Coronary artery (tissue), 2 donors: ENCODE measurements at regions not wholly inside any gene's neighbourhood (a gene's known extent, or its start where the extent isn't known, plus 50 kb on each side); places are given as distances from the start of the nearest gene placed in this dataset.

Source experiments
- DNase-seq: peaks from one replicate; pipeline ENCODE4 v3.0.0-alpha.2; 2017; ENCODE audit warnings: low spot score
- H3K27ac ChIP-seq, 2 donors: fragments of 200-600 bp; sonication (generic); one replicate each; pipeline ENCODE4 v1.5.1; 2016 to 2019
- H3K4me3 ChIP-seq: fragments of 200-600 bp; sonication (generic); 2 replicates; pipeline ENCODE4 v1.5.1; 2016; ENCODE audit warnings: mild to moderate bottlenecking, moderate library complexity
- TF ChIP-seq, protein P1 (sequence below): fragments of 200-600 bp; sonication (generic); IDR thresholded peaks from one replicate; pipeline ENCODE4 v1.5.1; 2019; ENCODE audit warnings: antibody characterized with exemption

DNA sequence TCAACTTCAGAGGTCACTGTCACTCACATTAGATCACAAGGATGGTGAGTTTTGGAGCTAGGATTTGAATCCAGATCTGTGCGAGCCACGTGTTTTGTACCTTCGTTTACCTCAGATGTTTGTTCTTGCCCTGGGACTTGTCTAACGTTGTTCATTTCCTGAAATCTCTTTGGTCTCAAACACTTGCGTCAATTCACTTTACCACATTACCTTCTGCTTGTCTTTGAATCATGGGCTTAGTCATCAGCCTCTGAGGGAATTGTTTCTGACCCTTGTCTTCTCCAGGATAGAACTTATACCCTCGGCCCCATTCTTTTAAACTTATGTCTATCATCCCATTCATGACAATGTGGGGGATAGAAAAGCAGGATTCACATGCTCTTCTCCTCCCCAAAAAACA is 282.7 kb downstream of the DCDC2C start:
- TF ChIP-seq, protein P1, sequence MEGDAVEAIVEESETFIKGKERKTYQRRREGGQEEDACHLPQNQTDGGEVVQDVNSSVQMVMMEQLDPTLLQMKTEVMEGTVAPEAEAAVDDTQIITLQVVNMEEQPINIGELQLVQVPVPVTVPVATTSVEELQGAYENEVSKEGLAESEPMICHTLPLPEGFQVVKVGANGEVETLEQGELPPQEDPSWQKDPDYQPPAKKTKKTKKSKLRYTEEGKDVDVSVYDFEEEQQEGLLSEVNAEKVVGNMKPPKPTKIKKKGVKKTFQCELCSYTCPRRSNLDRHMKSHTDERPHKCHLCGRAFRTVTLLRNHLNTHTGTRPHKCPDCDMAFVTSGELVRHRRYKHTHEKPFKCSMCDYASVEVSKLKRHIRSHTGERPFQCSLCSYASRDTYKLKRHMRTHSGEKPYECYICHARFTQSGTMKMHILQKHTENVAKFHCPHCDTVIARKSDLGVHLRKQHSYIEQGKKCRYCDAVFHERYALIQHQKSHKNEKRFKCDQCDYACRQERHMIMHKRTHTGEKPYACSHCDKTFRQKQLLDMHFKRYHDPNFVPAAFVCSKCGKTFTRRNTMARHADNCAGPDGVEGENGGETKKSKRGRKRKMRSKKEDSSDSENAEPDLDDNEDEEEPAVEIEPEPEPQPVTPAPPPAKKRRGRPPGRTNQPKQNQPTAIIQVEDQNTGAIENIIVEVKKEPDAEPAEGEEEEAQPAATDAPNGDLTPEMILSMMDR = no peak
- H3K27ac ChIP-seq = no peak overlapping the region

DNA sequence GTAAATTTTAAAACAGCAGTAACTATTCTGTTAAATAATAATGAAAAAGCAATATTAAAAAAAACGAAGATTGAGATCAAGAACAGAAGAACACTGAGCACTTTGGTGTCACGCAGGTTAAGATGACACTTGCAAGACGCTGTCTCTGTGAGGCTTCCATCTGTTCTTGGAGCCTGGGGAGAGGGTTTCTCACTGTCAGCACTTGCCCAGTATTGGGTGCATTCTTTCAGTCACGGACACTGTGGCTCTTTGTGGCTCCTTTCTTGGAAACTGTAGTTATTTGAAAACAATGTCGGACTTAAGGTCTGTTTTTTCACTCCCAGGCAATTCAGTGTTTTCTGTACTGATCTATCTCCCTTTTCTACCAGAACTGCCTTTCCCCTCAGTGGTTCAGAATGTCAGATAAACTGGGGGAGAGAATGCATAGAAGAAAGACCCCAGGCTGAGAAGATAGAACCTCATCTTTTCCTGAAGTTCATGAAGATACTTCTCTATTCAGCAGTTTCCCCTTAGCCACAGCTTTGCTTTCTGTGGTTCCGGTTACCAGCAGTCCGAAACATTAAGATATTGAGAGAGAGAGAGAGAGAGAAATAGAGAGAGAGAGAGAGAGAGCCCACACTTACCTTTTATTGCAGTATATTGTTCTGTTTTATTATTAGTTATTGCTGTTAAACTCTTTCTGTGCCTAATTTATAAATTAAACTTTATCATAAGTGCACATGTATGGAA is 283.3 kb downstream of the DCDC2C start:
- no peak overlapping the region for H3K4me3 ChIP-seq
- TF ChIP-seq, protein P1 = no peak
- no peak overlapping the region for H3K27ac ChIP-seq
- no peak for DNase-seq

More for the DNA sequence above, 282.7 kb downstream of the DCDC2C start:
- no peak overlapping the region for H3K4me3 ChIP-seq
- no peak for DNase-seq

DNA sequence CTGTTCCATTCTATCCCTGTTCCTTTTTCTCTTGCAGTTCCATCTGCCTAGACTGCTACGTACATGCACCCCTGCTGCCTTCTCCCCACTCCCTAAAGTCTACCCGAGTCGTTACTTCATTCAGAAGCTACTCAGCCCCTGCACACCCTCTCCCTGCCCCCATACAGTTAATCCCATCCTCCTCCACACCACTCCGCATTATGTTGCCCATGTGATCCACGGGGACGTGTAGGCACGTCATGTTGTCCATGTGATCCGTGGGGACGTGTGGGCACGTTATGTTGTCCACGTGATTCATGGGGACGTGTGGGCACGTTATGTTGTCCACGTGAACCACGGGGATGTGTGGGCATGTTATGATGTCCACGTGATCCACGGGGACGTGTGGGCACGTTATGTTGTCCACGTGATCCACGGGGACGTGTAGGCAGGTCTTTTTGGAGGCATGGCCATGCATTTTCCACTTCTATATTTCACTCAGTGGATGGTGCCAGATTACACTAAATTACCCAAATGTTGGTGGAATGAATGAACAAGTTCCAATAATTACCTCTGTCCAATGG is 299.5 kb downstream of the DCDC2C start:
- H3K27ac ChIP-seq = no peak overlapping the region
- TF ChIP-seq, protein P1 = no peak
- no peak overlapping the region for H3K4me3 ChIP-seq
- DNase-seq = no peak

DNA sequence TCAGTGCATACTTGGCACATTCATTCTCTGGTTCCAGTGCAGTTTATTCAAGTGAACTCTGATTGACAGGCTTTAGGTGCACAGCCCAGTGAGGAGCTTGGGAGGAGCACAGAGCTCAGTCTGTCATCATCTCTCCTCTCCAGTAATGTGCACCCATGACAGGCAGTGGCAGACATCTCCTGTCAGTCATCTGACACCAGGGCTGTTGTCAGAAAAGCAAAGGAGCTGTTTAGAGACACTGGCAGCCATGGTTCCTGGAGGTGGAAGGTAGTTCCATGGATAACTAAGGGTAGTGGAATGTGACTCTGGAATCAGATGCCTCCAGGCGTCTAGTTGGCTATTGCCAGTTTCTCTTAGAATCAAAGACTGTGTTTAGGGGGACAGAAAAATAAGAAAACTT is 308.8 kb downstream of the DCDC2C start:
- Histone ChIP-seq H3K27ac (no peak overlapping the region), H3K4me3 (no peak overlapping the region)
- TF ChIP-seq, protein P1 = no peak
- DNase-seq = no peak

DNA sequence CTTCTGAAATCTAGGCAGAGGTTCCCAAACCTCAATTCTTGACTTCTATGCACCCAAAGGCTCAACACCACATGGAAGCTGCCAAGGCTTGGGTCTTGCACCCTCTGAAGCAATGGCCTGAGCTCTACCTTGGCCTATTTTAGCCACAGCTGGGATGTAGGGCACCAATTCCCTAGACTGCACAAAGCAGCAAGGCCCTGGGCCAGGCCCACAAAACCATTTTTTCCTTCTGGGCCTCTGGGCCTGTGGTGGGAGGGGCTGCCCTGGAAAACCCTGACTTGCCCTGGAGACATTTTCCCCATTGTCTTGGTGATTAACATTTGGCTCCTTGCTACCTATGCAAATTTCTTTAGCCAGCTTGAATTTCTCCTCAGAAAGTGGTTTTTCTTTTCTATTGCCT is 315.2 kb downstream of the DCDC2C start:
- no peak for DNase-seq
- Histone ChIP-seq H3K4me3 (no peak overlapping the region), H3K27ac (no peak overlapping the region)
- TF ChIP-seq, protein P1 = no peak

DNA sequence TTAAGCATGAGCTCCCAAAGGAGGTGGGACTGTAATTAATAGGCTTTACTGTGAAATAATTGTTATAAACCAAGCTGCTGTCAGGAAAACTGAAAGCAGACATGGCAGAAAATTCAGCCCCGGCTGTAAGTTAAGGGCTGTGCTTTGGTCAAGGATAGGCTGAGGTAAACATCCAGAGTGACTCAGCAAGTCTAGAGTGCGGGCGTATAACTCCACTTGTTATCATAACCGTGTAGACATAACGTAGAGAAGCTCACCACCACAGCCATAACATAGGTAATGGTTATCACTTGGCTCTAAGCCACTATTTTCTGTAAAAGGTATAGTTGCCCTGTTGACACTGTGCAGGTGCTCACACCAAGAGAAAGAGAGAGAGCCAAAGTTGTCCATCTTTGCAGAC is 316.8 kb downstream of the DCDC2C start:
- DNase-seq = no peak
- TF ChIP-seq, protein P1 = no peak
- Histone ChIP-seq H3K27ac (no peak overlapping the region), H3K4me3 (no peak overlapping the region)

DNA sequence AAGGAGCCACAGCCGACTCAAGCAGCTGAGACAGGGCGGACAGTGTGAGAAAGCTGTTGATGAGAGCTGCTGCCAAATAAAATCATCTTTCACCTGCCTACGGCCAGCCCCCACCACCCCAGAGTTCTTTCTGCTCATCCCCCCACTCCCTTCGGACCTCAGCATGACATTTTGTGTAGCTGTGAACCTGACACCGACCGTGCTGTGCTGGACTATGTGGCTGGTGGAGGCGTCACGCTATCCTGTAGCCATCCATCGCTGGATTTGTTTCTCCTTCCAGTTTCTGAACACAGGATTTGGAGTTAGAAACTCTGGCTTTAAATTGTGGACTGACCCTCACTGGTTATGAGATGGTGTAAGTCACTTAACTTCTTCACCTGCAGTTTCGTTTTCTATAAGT is 317.3 kb downstream of the DCDC2C start:
- TF ChIP-seq, protein P1 = no peak
- no peak overlapping the region for H3K27ac ChIP-seq
- H3K4me3 ChIP-seq = no peak overlapping the region
- DNase-seq = no peak
